ENCODE measurements at regions not wholly inside any gene's neighbourhood (a gene's known extent, or its start where the extent isn't known, plus 50 kb on each side); places are given as distances from the start of the nearest gene placed in this dataset.
"Not testable (repeated sequence)": the region's sequence is repeated elsewhere in the genome, so short reads cannot be mapped to it uniquely, and the experiment has no call there.

- DNase-seq: no peak
- Histone ChIP-seq H4K20me1 (ENCODE audit: insufficient read depth) (no peaks in the 10 kb centered on the region), H3K79me2 (ENCODE audit: insufficient read depth) (no peaks in the 10 kb centered on the region), H3K9me2 (ENCODE audit: insufficient read depth) (no peaks in the 10 kb centered on the region), H2AFZ (no peak overlapping the region), H3K27ac (no peak overlapping the region), H3K4me2 (ENCODE audit: unreplicated experiment) (no peak overlapping the region), H3K9ac (no peak overlapping the region), H3K4me1 (ENCODE audit: insufficient read depth) (no peaks in the 10 kb centered on the region), H3K9me3 (ENCODE audit: low read depth) (no peaks in the 10 kb centered on the region), H3K36me3 (ENCODE audit: low read depth) (no peaks in the 10 kb centered on the region), H3F3A (ENCODE audit: insufficient read depth) (no peaks in the 10 kb centered on the region), H3K4me3 (no peak overlapping the region), H3K27me3 (replicated peaks; ENCODE audit: insufficient read depth) (no peaks in the 10 kb centered on the region)
- TF ChIP-seq EZH2 (IDR thresholded peaks at IDR 0.05; ENCODE audit: insufficient read depth, poor library complexity, severe bottlenecking) (no peak), EZH2phosphoT487 (IDR thresholded peaks at IDR 0.05; ENCODE audit: insufficient read depth, low read depth) (no peak)
- in situ Hi-C loops (cut with MboI): no loop called here
Observed at GRCh38 chrX:65866146-65866545, 173.7 kb downstream of the VSIG4 start.

GRCh38 chrX:65862638-65863037 lies 177.2 kb downstream of the VSIG4 start:
- WGBS, 2 experiments (ENCODE audit: low coverage in 1 of 2, low lambda C conversion rate in 2 of 2, missing lambda C conversion rate in 2 of 2): 18 to 44% methylated on average over 4 of the region's 5 CpGs
- Histone ChIP-seq H3K4me2 (ENCODE audit: unreplicated experiment) (no peak overlapping the region), H3K9me2 (ENCODE audit: insufficient read depth) (no peaks in the 10 kb centered on the region), H3F3A (ENCODE audit: insufficient read depth) (no peaks in the 10 kb centered on the region), H3K9me3 (ENCODE audit: low read depth) (no peaks in the 10 kb centered on the region), H3K36me3 (ENCODE audit: low read depth) (no peaks in the 10 kb centered on the region), H3K4me3 (no peak overlapping the region), H3K4me1 (ENCODE audit: insufficient read depth) (no peaks in the 10 kb centered on the region), H4K20me1 (ENCODE audit: insufficient read depth) (no peaks in the 10 kb centered on the region), H3K79me2 (ENCODE audit: insufficient read depth) (no peaks in the 10 kb centered on the region), H2AFZ (no peak overlapping the region), H3K27ac (no peak overlapping the region), H3K9ac (no peak overlapping the region), H3K27me3 (replicated peaks; ENCODE audit: insufficient read depth) (no peaks in the 10 kb centered on the region)
- in situ Hi-C loops (cut with MboI): no loop called here
- DNase-seq: no peak
- TF ChIP-seq EZH2 (IDR thresholded peaks at IDR 0.05; ENCODE audit: insufficient read depth, poor library complexity, severe bottlenecking) (no peak), EZH2phosphoT487 (IDR thresholded peaks at IDR 0.05; ENCODE audit: insufficient read depth, low read depth) (no peak)

- no peak overlapping the region for H3K9ac ChIP-seq
- H3K27me3 ChIP-seq (replicated peaks; ENCODE audit: insufficient read depth): no peaks in the 10 kb centered on the region
- no peak overlapping the region for H3K27ac ChIP-seq
- in situ Hi-C loops (cut with MboI): no loop called here
- H3K79me2 ChIP-seq (ENCODE audit: insufficient read depth): no peaks in the 10 kb centered on the region
- no peaks in the 10 kb centered on the region for H3K4me1 ChIP-seq (ENCODE audit: insufficient read depth)
- no peak overlapping the region for H3K4me2 ChIP-seq (ENCODE audit: unreplicated experiment)
- TF ChIP-seq EZH2 (IDR thresholded peaks at IDR 0.05; ENCODE audit: insufficient read depth, poor library complexity, severe bottlenecking) (no peak), EZH2phosphoT487 (IDR thresholded peaks at IDR 0.05; ENCODE audit: insufficient read depth, low read depth) (no peak)
- no peak overlapping the region for H3K4me3 ChIP-seq
- no peak for DNase-seq
- H2AFZ ChIP-seq: no peak overlapping the region
- H4K20me1 ChIP-seq (ENCODE audit: insufficient read depth): no peaks in the 10 kb centered on the region
- H3F3A ChIP-seq (ENCODE audit: insufficient read depth): no peaks in the 10 kb centered on the region
- no peaks in the 10 kb centered on the region for H3K36me3 ChIP-seq (ENCODE audit: low read depth)
- H3K9me2 ChIP-seq (ENCODE audit: insufficient read depth): no peaks in the 10 kb centered on the region
- H3K9me3 ChIP-seq (ENCODE audit: low read depth): no peaks in the 10 kb centered on the region
Observed at GRCh38 chrX:65859299-65859698, 180.6 kb downstream of the VSIG4 start.

- H3F3A ChIP-seq (ENCODE audit: insufficient read depth); H4K20me1 ChIP-seq (ENCODE audit: insufficient read depth); H3K9me3 ChIP-seq (ENCODE audit: low read depth); H2AFZ ChIP-seq; H3K9me2 ChIP-seq (ENCODE audit: insufficient read depth); H3K9ac ChIP-seq; H3K79me2 ChIP-seq (ENCODE audit: insufficient read depth); H3K4me1 ChIP-seq (ENCODE audit: insufficient read depth); H3K4me2 ChIP-seq (ENCODE audit: unreplicated experiment); H3K27me3 ChIP-seq (replicated peaks; ENCODE audit: insufficient read depth); H3K36me3 ChIP-seq (ENCODE audit: low read depth); H3K4me3 ChIP-seq; DNase-seq; H3K27ac ChIP-seq; in situ Hi-C loops (cut with MboI): not testable (repeated sequence)
- WGBS, 2 experiments (ENCODE audit: low coverage in 1 of 2, low lambda C conversion rate in 2 of 2, missing lambda C conversion rate in 2 of 2): 0% methylated on average over 1 of the region's 1 CpG
Observed at GRCh38 chrX:65854437-65854836, 185.4 kb downstream of the VSIG4 start.

GRCh38 chrX:65851306-65851705 lies 183.9 kb downstream of the MSN start:
- H3K79me2 ChIP-seq (ENCODE audit: insufficient read depth); H3K36me3 ChIP-seq (ENCODE audit: low read depth); H3K27me3 ChIP-seq (replicated peaks; ENCODE audit: insufficient read depth); H4K20me1 ChIP-seq (ENCODE audit: insufficient read depth); H3K4me3 ChIP-seq; H2AFZ ChIP-seq; H3K9me3 ChIP-seq (ENCODE audit: low read depth); in situ Hi-C loops (cut with MboI); H3F3A ChIP-seq (ENCODE audit: insufficient read depth); H3K27ac ChIP-seq; H3K4me1 ChIP-seq (ENCODE audit: insufficient read depth); H3K9ac ChIP-seq; H3K9me2 ChIP-seq (ENCODE audit: insufficient read depth); DNase-seq; H3K4me2 ChIP-seq (ENCODE audit: unreplicated experiment): not testable (repeated sequence)
- WGBS, 2 experiments (ENCODE audit: low coverage in 1 of 2, low lambda C conversion rate in 2 of 2, missing lambda C conversion rate in 2 of 2): 25 to 33% methylated on average over 1 of the region's 1 CpG

GRCh38 chrX:65850821-65851220 lies 183.4 kb downstream of the MSN start:
- H4K20me1 ChIP-seq (ENCODE audit: insufficient read depth); H3K9me2 ChIP-seq (ENCODE audit: insufficient read depth); DNase-seq; H3K4me2 ChIP-seq (ENCODE audit: unreplicated experiment); H3K27ac ChIP-seq; H3F3A ChIP-seq (ENCODE audit: insufficient read depth); H3K27me3 ChIP-seq (replicated peaks; ENCODE audit: insufficient read depth); H3K79me2 ChIP-seq (ENCODE audit: insufficient read depth); H3K9me3 ChIP-seq (ENCODE audit: low read depth); H3K4me3 ChIP-seq; in situ Hi-C loops (cut with MboI); H3K9ac ChIP-seq; H2AFZ ChIP-seq; H3K4me1 ChIP-seq (ENCODE audit: insufficient read depth); H3K36me3 ChIP-seq (ENCODE audit: low read depth): not testable (repeated sequence)
- 7 to 43% methylated on average over 2 of the region's 2 CpGs for WGBS, 2 experiments (ENCODE audit: low coverage in 1 of 2, low lambda C conversion rate in 2 of 2, missing lambda C conversion rate in 2 of 2)
